SK-N-SH (cell line): ENCODE measurements at regions not wholly inside any gene's neighbourhood (a gene's known extent, or its start where the extent isn't known, plus 50 kb on each side); places are given as distances from the start of the nearest gene placed in this dataset.

Experiments used
- CTCF ChIA-PET: fragments of 300-600, 350-600 bp; formaldehyde crosslinking; extraction: SDS; loops from one replicate; lab custom pipeline; 2021; lab: Yijun Ruan, JAX
- POLR2A ChIA-PET: fragments of 350-600 bp; sonication (Branson Sonifier 250); formaldehyde crosslinking; extraction: SDS; loops from one replicate; lab custom pipeline; 2020; ENCODE audit warnings: antibody characterized with exemption, inconsistent platforms; lab: Yijun Ruan, JAX
- DNase-seq: peaks from one replicate; pipeline ENCODE4 v3.0.0; 2012
- H2AFZ ChIP-seq: fragments of 200-600 bp; sonication (generic); 2 replicates; pipeline ENCODE4 v1.8.1; 2016; ENCODE audit warnings: antibody characterized with exemption, mild to moderate bottlenecking, low read depth
- H3F3A ChIP-seq: fragments of 200-600 bp; sonication (generic); replicated peaks from 2 replicates; pipeline ENCODE3; 2016; ENCODE audit warnings: antibody characterized with exemption, mild to moderate bottlenecking; ENCODE audit not compliant: insufficient read depth
- H3K27ac ChIP-seq, 2 experiments: fragments of 200-500 bp in 1 of 2; fragments of 200-600 bp in 1 of 2; sonication (Bioruptor generic) in 1 of 2; sonication (generic), shearing (Covaris generic) in 1 of 2; 2 replicates each; pipeline versions ENCODE4 v1.5.1 to v1.6.1; 2014 to 2016; ENCODE audit warnings: low read depth in 2 of 2, inconsistent platforms in 1 of 2, low read length in 1 of 2, mild to moderate bottlenecking in 1 of 2, mixed read lengths in 1 of 2
- H3K27me3 ChIP-seq: fragments of 200-600 bp; sonication (generic), shearing (Covaris generic); 2 replicates; pipeline ENCODE4 v1.6.1; 2016; ENCODE audit warnings: mixed run types; ENCODE audit not compliant: insufficient read depth
- H3K36me3 ChIP-seq, 2 experiments: fragments of 200-500 bp in 1 of 2; fragments of 200-600 bp in 1 of 2; sonication (Bioruptor generic) in 1 of 2; sonication (generic) in 1 of 2; replicated peaks in 1 of 2; 2 replicates each; pipeline versions ENCODE3 to v1.5.1; 2014 to 2016; ENCODE audit warnings: low read length in 1 of 2, mild to moderate bottlenecking in 1 of 2; ENCODE audit not compliant: insufficient read depth in 2 of 2, control insufficient read depth in 1 of 2
- H3K4me1 ChIP-seq, 2 experiments: fragments of 200-500 bp in 1 of 2; fragments of 200-600 bp in 1 of 2; sonication (Bioruptor generic) in 1 of 2; sonication (generic), shearing (Covaris generic) in 1 of 2; 2 replicates each; pipeline versions ENCODE4 v1.5.1 to v1.6.1; 2014 to 2016; ENCODE audit warnings: low read depth in 1 of 2, low read length in 1 of 2, mixed run types in 1 of 2; ENCODE audit not compliant: insufficient read depth in 2 of 2, control insufficient read depth in 1 of 2
- H3K4me2 ChIP-seq: fragments of 200-600 bp; sonication (generic), shearing (Covaris generic); 2 replicates; pipeline ENCODE4 v1.6.1; 2017; ENCODE audit warnings: mixed run types
- H3K4me3 ChIP-seq, 2 experiments: fragments of 200-500 bp in 1 of 2; fragments of 200-600 bp in 1 of 2; sonication (Bioruptor generic) in 1 of 2; sonication (generic), shearing (Covaris generic) in 1 of 2; 2 replicates each; pipeline versions ENCODE4 v1.5.1 to v1.8.1; 2014 to 2016; ENCODE audit warnings: low read depth in 2 of 2, inconsistent platforms in 1 of 2, low read length in 1 of 2, mild to moderate bottlenecking in 1 of 2, mixed read lengths in 1 of 2, moderate library complexity in 1 of 2
- H3K79me2 ChIP-seq: fragments of 200-600 bp; sonication (generic); 2 replicates; pipeline ENCODE4 v1.8.1; 2017; ENCODE audit warnings: mild to moderate bottlenecking; ENCODE audit not compliant: insufficient read depth
- H3K9ac ChIP-seq: fragments of 200-600 bp; sonication (generic); 2 replicates; pipeline ENCODE4 v1.6.1; 2017; ENCODE audit warnings: mixed run types
- H3K9me2 ChIP-seq: fragments of 200-600 bp; sonication (generic); 2 replicates; pipeline ENCODE4 v1.6.1; 2017; ENCODE audit warnings: mixed run types
- H3K9me3 ChIP-seq: fragments of 200-600 bp; sonication (generic); 2 replicates; pipeline ENCODE4 v1.6.1; 2017; ENCODE audit warnings: mixed run types, mild to moderate bottlenecking, moderate library complexity
- H4K20me1 ChIP-seq: fragments of 200-600 bp; sonication (generic); 2 replicates; pipeline ENCODE4 v1.6.1; 2017; ENCODE audit warnings: mild to moderate bottlenecking, mixed run types; ENCODE audit not compliant: insufficient read depth
- CHD2 ChIP-seq: fragments of 150-350 bp; IDR thresholded peaks from 2 replicates; pipeline ENCODE4 v1.6.1; 2018; ENCODE audit warnings: low read length; ENCODE audit not compliant: partially characterized antibody
- FOXM1 ChIP-seq: IDR thresholded peaks from 2 replicates; pipeline ENCODE4 v1.4.0; 2012; ENCODE audit warnings: low read depth, mild to moderate bottlenecking
- GABPA ChIP-seq: IDR thresholded peaks from 2 replicates; pipeline ENCODE4 v1.4.0; 2012; ENCODE audit warnings: low read depth, mild to moderate bottlenecking
- IRF3 ChIP-seq: fragments of 150-350 bp; IDR thresholded peaks from 2 replicates; pipeline ENCODE4 v1.6.1; 2016; ENCODE audit warnings: mild to moderate bottlenecking, low read depth, low read length
- MAX ChIP-seq: IDR thresholded peaks from 2 replicates; pipeline ENCODE4 v1.4.0; 2012; ENCODE audit warnings: low read depth
- MEF2A ChIP-seq: IDR thresholded peaks from 2 replicates; pipeline ENCODE4 v1.4.0; 2012; ENCODE audit warnings: low read depth, borderline replicate concordance
- NRF1 ChIP-seq: IDR thresholded peaks from 2 replicates; pipeline ENCODE4 v1.6.1; 2012; ENCODE audit warnings: low read depth, mild to moderate bottlenecking, low read length
- PBX3 ChIP-seq: IDR thresholded peaks from 2 replicates; pipeline ENCODE4; 2012
- POLR2AphosphoS5 ChIP-seq: IDR thresholded peaks from 2 replicates; pipeline ENCODE4 v1.6.1; 2012; ENCODE audit warnings: low read depth, low read length
- RAD21 ChIP-seq: IDR thresholded peaks from 2 replicates; pipeline ENCODE4 v1.6.1; 2012; ENCODE audit warnings: mild to moderate bottlenecking, low read length
- SIN3A ChIP-seq: IDR thresholded peaks from 2 replicates; pipeline ENCODE4 v1.6.1; 2012; ENCODE audit warnings: low read depth, mild to moderate bottlenecking, low read length, moderate library complexity, borderline replicate concordance
- TAF1 ChIP-seq: IDR thresholded peaks from 2 replicates; pipeline ENCODE4 v1.6.1; 2012; ENCODE audit warnings: low read depth, mild to moderate bottlenecking, low read length, moderate library complexity, borderline replicate concordance
- TEAD4 ChIP-seq: IDR thresholded peaks from 2 replicates; pipeline ENCODE4 v1.4.0; 2012; ENCODE audit warnings: mild to moderate bottlenecking, borderline replicate concordance; ENCODE audit not compliant: insufficient read depth
- USF2 ChIP-seq: fragments of 150-350 bp; IDR thresholded peaks from 2 replicates; pipeline ENCODE4 v1.6.1; 2017; ENCODE audit warnings: antibody characterized with exemption, low read length, low read depth, borderline replicate concordance
- WGBS: methylation state at CpG from one replicate; pipeline ENCODE4 v1.1.6; 2017; ENCODE audit warnings: low lambda C conversion rate; 5-methylcytosine and 5-hydroxymethylcytosine counted together

GRCh38 chr16:63185235-63185780, 1149.1 kb upstream of the CDH8 start:
- no peaks in the 10 kb centered on the region for H3K4me1 ChIP-seq
- no peak overlapping the region for H3K27ac ChIP-seq
- H3K4me2 ChIP-seq = no peak overlapping the region
- no peak overlapping the region for H2AFZ ChIP-seq
- H3K9me3 ChIP-seq = no peaks in the 10 kb centered on the region
- no peaks in the 10 kb centered on the region for H4K20me1 ChIP-seq
- no peak overlapping the region for H3K4me3 ChIP-seq
- ChIA-PET POLR2A (no interaction called here), CTCF (no interaction called here)
- no peak overlapping the region for H3K9ac ChIP-seq
- H3K79me2 ChIP-seq = no peaks in the 10 kb centered on the region
- H3K27me3 ChIP-seq = no peaks in the 10 kb centered on the region
- H3F3A ChIP-seq = no peaks in the 10 kb centered on the region
- no peaks in the 10 kb centered on the region for H3K9me2 ChIP-seq
- no peak for DNase-seq
- TF ChIP-seq MAX (no peak), IRF3 (no peak), MEF2A (no peak), TEAD4 (no peak), RAD21 (no peak), USF2 (no peak), SIN3A (no peak), TAF1 (no peak)
- H3K36me3 ChIP-seq = no peaks in the 10 kb centered on the region
- WGBS = 20% methylated on average over 4 of the region's 4 CpGs

- ChIA-PET POLR2A (no interaction called here), CTCF (no interaction called here)
- Histone ChIP-seq H3K9me2 (no peaks in the 10 kb centered on the region), H3K79me2 (no peaks in the 10 kb centered on the region), H4K20me1 (no peaks in the 10 kb centered on the region), H3K4me1 (no peaks in the 10 kb centered on the region), H3K36me3 (no peaks in the 10 kb centered on the region), H3K27ac (no peak overlapping the region), H2AFZ (no peak overlapping the region), H3K4me2 (no peak overlapping the region), H3K9ac (no peak overlapping the region), H3K9me3 (no peaks in the 10 kb centered on the region), H3F3A (no peaks in the 10 kb centered on the region), H3K27me3 (no peaks in the 10 kb centered on the region), H3K4me3 (no peak overlapping the region)
- TF ChIP-seq RAD21 (no peak), POLR2AphosphoS5 (no peak), CHD2 (no peak), NRF1 (no peak), GABPA (no peak), FOXM1 (no peak), PBX3 (no peak)
- DNase-seq = no peak
- WGBS = 21% methylated on average over 2 of the region's 2 CpGs
Observed at GRCh38 chr16:63183743-63184142, 1147.5 kb upstream of the CDH8 start.
